ENCODE measurements at regions not wholly inside any gene's neighbourhood (a gene's known extent, or its start where the extent isn't known, plus 50 kb on each side); places are given as distances from the start of the nearest gene placed in this dataset.

GRCh38 chr16:7843261-7843660 is 510.6 kb downstream of the RBFOX1 start:
- H3K4me3 Mint-ChIP-seq (ENCODE audit: unreplicated experiment) = peak overlapping the region; percentile 17
- H3K9me3 Mint-ChIP-seq (ENCODE audit: unreplicated experiment) = peaks cover 2% of the 10 kb centered on the region
- no peaks in the 10 kb centered on the region for H3K27me3 Mint-ChIP-seq (ENCODE audit: unreplicated experiment)
- TF ChIP-seq CTCF (IDR thresholded peaks at IDR 0.05; ENCODE audit: partially characterized antibody, unreplicated experiment) = no peak
- no peak for DNase-seq
- peak overlapping the region; percentile 92 for H3K27ac Mint-ChIP-seq (ENCODE audit: unreplicated experiment)
- no peaks in the 10 kb centered on the region for H3K36me3 Mint-ChIP-seq (ENCODE audit: unreplicated experiment)
- peaks cover 19% of the 10 kb centered on the region for H3K4me1 Mint-ChIP-seq (ENCODE audit: low read depth, unreplicated experiment)

- peaks cover 8% of the 10 kb centered on the region for H3K9me3 Mint-ChIP-seq (ENCODE audit: unreplicated experiment)
- H3K4me1 Mint-ChIP-seq (ENCODE audit: low read depth, unreplicated experiment) = peaks cover 28% of the 10 kb centered on the region
- H3K27me3 Mint-ChIP-seq (ENCODE audit: unreplicated experiment) = no peaks in the 10 kb centered on the region
- no peak overlapping the region for H3K27ac Mint-ChIP-seq (ENCODE audit: unreplicated experiment)
- no peaks in the 10 kb centered on the region for H3K36me3 Mint-ChIP-seq (ENCODE audit: unreplicated experiment)
- H3K4me3 Mint-ChIP-seq (ENCODE audit: unreplicated experiment) = no peak overlapping the region
- no peak for TF ChIP-seq CTCF (IDR thresholded peaks at IDR 0.05; ENCODE audit: partially characterized antibody, unreplicated experiment)
- DNase-seq = no peak
Measured at GRCh38 chr16:7839568-7839967, 506.9 kb downstream of the RBFOX1 start.

GRCh38 chr16:7834771-7835431 is 502.3 kb downstream of the RBFOX1 start:
- Mint-ChIP-seq H3K4me1 (ENCODE audit: low read depth, unreplicated experiment) (peaks cover 10% of the 10 kb centered on the region), H3K4me3 (ENCODE audit: unreplicated experiment) (no peak overlapping the region), H3K9me3 (ENCODE audit: unreplicated experiment) (peaks cover 11% of the 10 kb centered on the region), H3K36me3 (ENCODE audit: unreplicated experiment) (no peaks in the 10 kb centered on the region), H3K27ac (ENCODE audit: unreplicated experiment) (peak overlapping the region; percentile 39), H3K27me3 (ENCODE audit: unreplicated experiment) (no peaks in the 10 kb centered on the region)
- DNase-seq = no peak
- no peak for TF ChIP-seq CTCF (IDR thresholded peaks at IDR 0.05; ENCODE audit: partially characterized antibody, unreplicated experiment)

GRCh38 chr16:7820816-7821215 is 488.2 kb downstream of the RBFOX1 start:
- TF ChIP-seq CTCF (IDR thresholded peaks at IDR 0.05; ENCODE audit: partially characterized antibody, unreplicated experiment) = no peak
- no peak overlapping the region for H3K27ac Mint-ChIP-seq (ENCODE audit: unreplicated experiment)
- H3K36me3 Mint-ChIP-seq (ENCODE audit: unreplicated experiment) = peaks cover 4% of the 10 kb centered on the region
- DNase-seq = peak; percentile 21
- H3K4me3 Mint-ChIP-seq (ENCODE audit: unreplicated experiment) = no peak overlapping the region
- H3K9me3 Mint-ChIP-seq (ENCODE audit: unreplicated experiment) = no peaks in the 10 kb centered on the region
- H3K4me1 Mint-ChIP-seq (ENCODE audit: low read depth, unreplicated experiment) = no peaks in the 10 kb centered on the region
- H3K27me3 Mint-ChIP-seq (ENCODE audit: unreplicated experiment) = peaks cover 4% of the 10 kb centered on the region

GRCh38 chr16:7805686-7806396 is 473.2 kb downstream of the RBFOX1 start:
- Mint-ChIP-seq H3K9me3 (ENCODE audit: unreplicated experiment) (peaks cover 5% of the 10 kb centered on the region), H3K27me3 (ENCODE audit: unreplicated experiment) (no peaks in the 10 kb centered on the region), H3K4me3 (ENCODE audit: unreplicated experiment) (no peak overlapping the region), H3K36me3 (ENCODE audit: unreplicated experiment) (no peaks in the 10 kb centered on the region), H3K4me1 (ENCODE audit: low read depth, unreplicated experiment) (no peaks in the 10 kb centered on the region), H3K27ac (ENCODE audit: unreplicated experiment) (no peak overlapping the region)
- no peak for DNase-seq
- TF ChIP-seq CTCF (IDR thresholded peaks at IDR 0.05; ENCODE audit: partially characterized antibody, unreplicated experiment) = no peak

Measured in glutamatergic neuron (in vitro differentiated cells).